K562 (cell line): ENCODE measurements at regions not wholly inside any gene's neighbourhood (a gene's known extent, or its start where the extent isn't known, plus 50 kb on each side); places are given as distances from the start of the nearest gene placed in this dataset.

Experiments used
- ATAC-seq: fragments of 200-7000 bp; cut with Tn5 transposase; 3 replicates; pipeline ENCODE4 v1.9.1; 2020; ENCODE audit warnings: moderate library complexity
- BruUV-seq: library from RNA; stranded (reverse); fragments of 400-500 nt; replicated peaks from 2 replicates; lab custom pipeline; 2021; lab: Mats Ljungman, UMichigan
- CTCF ChIA-PET: fragments of 300-600 bp; formaldehyde crosslinking; extraction: SDS; loops from one replicate; lab custom pipeline; 2021; ENCODE audit warnings: low intra/inter-chr PET ratio; lab: Yijun Ruan, JAX
- POLR2A ChIA-PET: fragments of 300-600, 350-650 bp; sonication (Branson Sonifier 250); formaldehyde crosslinking; extraction: SDS; loops from one replicate; lab custom pipeline; 2021; ENCODE audit warnings: antibody characterized with exemption, inconsistent platforms; lab: Yijun Ruan, JAX
- DNase-seq, 4 experiments: peaks; one replicate each; pipeline versions ENCODE4 v3.0.0 to v3.0.0-alpha.2; 2011 to 2018; ENCODE audit warnings: low spot score in 3 of 4, mixed read lengths in 3 of 4; ENCODE audit errors: extremely low read depth in 1 of 4
- FAIRE-seq: peaks from 2 replicates; lab custom pipeline; 2011; peaks lifted over from hg19 to GRCh38; lab: Jason Lieb, UNC
- H2AFZ ChIP-seq: 2 replicates; pipeline ENCODE4 v1.6.0; 2011; ENCODE audit warnings: low read depth, low read length, control low read depth, inconsistent platforms
- H3K27ac ChIP-seq: fragments of 200-600 bp; 3 replicates; pipeline ENCODE4 v1.8.0; 2011; ENCODE audit warnings: low read depth, mild to moderate bottlenecking, control low read depth, inconsistent platforms, low read length, moderate library complexity, mixed read lengths; ENCODE audit errors: extremely low read depth
- H3K27me3 ChIP-seq, 2 experiments: fragments of 300-600 bp in 1 of 2; 2 replicates in 1 of 2; 3 replicates in 1 of 2; pipeline versions ENCODE4 v1.6.0 to v1.8.0; 2011; ENCODE audit warnings: inconsistent platforms in 2 of 2, low read length in 2 of 2, mild to moderate bottlenecking in 1 of 2, mixed read lengths in 1 of 2, moderate library complexity in 1 of 2; ENCODE audit not compliant: control insufficient read depth in 2 of 2, insufficient read depth in 2 of 2
- H3K36me3 ChIP-seq: fragments of 300-600 bp; 3 replicates; pipeline ENCODE4 v1.8.0; 2011; ENCODE audit warnings: mild to moderate bottlenecking, low read length, inconsistent platforms; ENCODE audit not compliant: control insufficient read depth, insufficient read depth
- H3K4me1 ChIP-seq, 2 experiments: fragments of 200-600 bp in 1 of 2; replicated peaks in 1 of 2; 2 replicates in 1 of 2; 3 replicates in 1 of 2; pipeline versions ENCODE4 v1.5.1 to v1.8.0; 2011; ENCODE audit warnings: inconsistent platforms in 2 of 2, low read length in 2 of 2, mild to moderate bottlenecking in 1 of 2, mixed read lengths in 1 of 2, moderate library complexity in 1 of 2; ENCODE audit not compliant: control insufficient read depth in 2 of 2, insufficient read depth in 2 of 2
- H3K4me2 ChIP-seq: 2 replicates; pipeline ENCODE4 v1.6.1; 2011; ENCODE audit warnings: low read length, control low read depth, inconsistent platforms, mixed read lengths; ENCODE audit not compliant: insufficient read depth
- H3K4me3 ChIP-seq: fragments of 200-600 bp; sonication (generic), shearing (Covaris generic); 2 replicates; pipeline ENCODE4 v1.5.1; 2016; ENCODE audit warnings: control low read depth, inconsistent platforms
- H3K79me2 ChIP-seq: fragments of 200-600 bp; 3 replicates; pipeline ENCODE4 v1.8.0; 2011; ENCODE audit warnings: low read length, inconsistent platforms; ENCODE audit not compliant: control insufficient read depth, insufficient read depth
- H3K9ac ChIP-seq, 2 experiments: 2 replicates each; pipeline versions ENCODE4 v1.6.0 to v1.6.1; 2011; ENCODE audit warnings: low read depth in 2 of 2, low read length in 2 of 2, control low read depth in 1 of 2, inconsistent platforms in 1 of 2, mild to moderate bottlenecking in 1 of 2, mixed read lengths in 1 of 2; ENCODE audit not compliant: insufficient read depth in 1 of 2
- H3K9me1 ChIP-seq: one replicate; pipeline ENCODE4 v1.6.0; 2011; ENCODE audit warnings: inconsistent platforms, mild to moderate bottlenecking, low read length, moderate library complexity; ENCODE audit not compliant: control insufficient read depth, insufficient read depth
- H3K9me3 ChIP-seq: replicated peaks from 2 replicates; pipeline ENCODE4 v1.5.1; 2011; ENCODE audit warnings: low read depth, low read length, inconsistent platforms; ENCODE audit not compliant: control insufficient read depth, insufficient read depth
- H4K20me1 ChIP-seq: replicated peaks from 2 replicates; pipeline ENCODE4 v1.6.1; 2011; ENCODE audit warnings: low read length, inconsistent platforms, mixed read lengths; ENCODE audit not compliant: control insufficient read depth, insufficient read depth
- BHLHE40 ChIP-seq: IDR thresholded peaks from 2 replicates; pipeline ENCODE4 v1.6.1; 2011; ENCODE audit warnings: low read length, improper control_type of control experiment
- CBX2 ChIP-seq: fragments of 200-600 bp; sonication (generic); IDR thresholded peaks from one replicate; pipeline ENCODE4 v1.6.1; 2012; ENCODE audit warnings: mild to moderate bottlenecking, low read length, inconsistent platforms; ENCODE audit not compliant: insufficient read depth, poor library complexity, severe bottlenecking
- CBX8 ChIP-seq: fragments of 200-600 bp; sonication (generic); IDR thresholded peaks from 2 replicates; pipeline ENCODE4 v1.6.1; 2012; ENCODE audit warnings: borderline replicate concordance, mixed run types, low read depth, mild to moderate bottlenecking, moderate library complexity, mixed read lengths, low read length, control low read depth, inconsistent platforms; ENCODE audit not compliant: poor library complexity, severe bottlenecking; ENCODE audit errors: extremely low read depth
- ERF ChIP-seq: fragments of 450-650 bp; formaldehyde crosslinking; IDR thresholded peaks from 2 replicates; pipeline ENCODE4 v1.4.0; 2020; ENCODE audit warnings: mild to moderate bottlenecking, mixed read lengths
- ESRRB ChIP-seq: fragments of 250-450 bp; sonication (Bioruptor Pico); IDR thresholded peaks from 2 replicates; pipeline ENCODE4 v1.5.0; 2020; ENCODE audit warnings: mild to moderate bottlenecking, moderate library complexity, borderline replicate concordance
- FOXM1 ChIP-seq, 2 experiments: fragments of 450-650 bp in 1 of 2; sonication (generic) in 1 of 2; formaldehyde crosslinking in 1 of 2; IDR thresholded peaks; 2 replicates each; pipeline versions ENCODE4 v1.6.1 to v1.9.0; 2017 to 2022; ENCODE audit warnings: low read depth in 2 of 2, mild to moderate bottlenecking in 2 of 2, missing genetic modification reagents in 1 of 2, moderate library complexity in 1 of 2
- HIVEP1 ChIP-seq: fragments of 250-450 bp; sonication (Bioruptor Pico); IDR thresholded peaks from 2 replicates; pipeline ENCODE4 v1.4.0; 2020; ENCODE audit warnings: mild to moderate bottlenecking
- KLF10 ChIP-seq: fragments of 250-450 bp; sonication (Bioruptor Pico); IDR thresholded peaks from 2 replicates; pipeline ENCODE4 v1.6.1; 2021; ENCODE audit warnings: matching md5 sums
- NR1H2 ChIP-seq: sonication (generic); formaldehyde crosslinking; IDR thresholded peaks from 2 replicates; pipeline ENCODE4 v1.4.0; 2020; ENCODE audit warnings: mild to moderate bottlenecking, missing genetic modification reagents
- PHF8 ChIP-seq: fragments of 200-600 bp; sonication (generic); IDR thresholded peaks from 2 replicates; pipeline ENCODE4 v1.6.1; 2012; ENCODE audit warnings: mixed run types, mild to moderate bottlenecking, inconsistent platforms, low read length, moderate library complexity, borderline replicate concordance
- RFX7 ChIP-seq: fragments of 250-450 bp; sonication (Bioruptor Pico); IDR thresholded peaks from 2 replicates; pipeline ENCODE4 v1.5.1; 2021; ENCODE audit warnings: mild to moderate bottlenecking
- TAF9B ChIP-seq: fragments of 450-650 bp; IDR thresholded peaks from 2 replicates; pipeline ENCODE4 v1.6.1; 2018; ENCODE audit warnings: mild to moderate bottlenecking; ENCODE audit not compliant: partially characterized antibody
- ZFP1 ChIP-seq: fragments of 450-650 bp; formaldehyde crosslinking; IDR thresholded peaks from 2 replicates; pipeline ENCODE4 v1.4.0; 2020; ENCODE audit warnings: mild to moderate bottlenecking, mixed read lengths
- ZNF644 ChIP-seq: fragments of 200-800 bp; sonication (Bioruptor generic); IDR thresholded peaks from 2 replicates; pipeline ENCODE4 v1.6.1; 2016; ENCODE audit warnings: low read depth, missing genetic modification characterization, missing compliant biosample characterization
- WGBS: fragments of 100-300 bp; shearing (Covaris generic); methylation state at CpG from one replicate; pipeline ENCODE4 v1.1.6; 2016; ENCODE audit warnings: low coverage, mixed read lengths; ENCODE audit not compliant: insufficient coverage; ENCODE audit errors: missing lambda C conversion rate; 5-methylcytosine and 5-hydroxymethylcytosine counted together
- in situ Hi-C: fragments of 300-500 bp; cut with MboI; formaldehyde crosslinking; loops from 4 replicates; pipeline ENCODE4 v1.15.0; 2018; ENCODE audit warnings: inconsistent platforms, mixed read lengths
- intact Hi-C: fragments of 100-400 bp; cut with micrococcal nuclease; formaldehyde crosslinking; loops from 2 replicates; pipeline ENCODE4 v1.14.2; 2022
- TF ChIP-seq, protein P1 (sequence below): fragments of 450-650 bp; IDR thresholded peaks from 2 replicates; pipeline ENCODE4 v1.6.1; 2016
- TF ChIP-seq, protein P2 (sequence below): sonication (generic); formaldehyde crosslinking; IDR thresholded peaks from 2 replicates; pipeline ENCODE4 v1.8.1; 2022; ENCODE audit warnings: missing genetic modification reagents
- TF ChIP-seq, protein P3 (sequence below), 2 experiments: IDR thresholded peaks in 1 of 2; conservative IDR thresholded peaks in 1 of 2; 2 replicates each; pipeline ENCODE4 v1.6.1; 2016; ENCODE audit warnings: low read depth in 2 of 2, mild to moderate bottlenecking in 1 of 2, missing compliant biosample characterization in 1 of 2, missing genetic modification characterization in 1 of 2, moderate library complexity in 1 of 2

DNA sequence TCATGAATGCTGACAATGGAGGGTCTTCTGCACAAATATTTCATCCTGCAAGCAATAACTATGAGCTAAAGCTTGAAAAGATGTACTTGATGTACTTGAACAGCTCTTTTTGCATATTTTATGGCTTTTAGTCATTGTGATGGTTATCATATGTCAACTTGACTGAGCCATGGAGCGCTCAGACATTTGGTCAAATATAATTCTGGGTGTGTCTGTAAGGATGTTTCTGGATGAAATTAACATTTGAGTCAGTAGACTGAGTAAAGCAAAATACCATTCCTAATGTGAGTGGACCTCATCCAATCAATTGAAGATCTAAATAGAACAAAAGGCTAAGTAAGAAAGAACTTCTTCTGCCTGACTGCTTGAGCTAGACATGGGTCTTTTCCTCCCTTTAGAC, 509.0 kb downstream of the BCL11A start (continued):
- TF ChIP-seq ZNF644 (tag) (no peak), NR1H2 (CRISPR knock-in tag) (no peak), CBX8 (no peak)
- TF ChIP-seq, protein P1, sequence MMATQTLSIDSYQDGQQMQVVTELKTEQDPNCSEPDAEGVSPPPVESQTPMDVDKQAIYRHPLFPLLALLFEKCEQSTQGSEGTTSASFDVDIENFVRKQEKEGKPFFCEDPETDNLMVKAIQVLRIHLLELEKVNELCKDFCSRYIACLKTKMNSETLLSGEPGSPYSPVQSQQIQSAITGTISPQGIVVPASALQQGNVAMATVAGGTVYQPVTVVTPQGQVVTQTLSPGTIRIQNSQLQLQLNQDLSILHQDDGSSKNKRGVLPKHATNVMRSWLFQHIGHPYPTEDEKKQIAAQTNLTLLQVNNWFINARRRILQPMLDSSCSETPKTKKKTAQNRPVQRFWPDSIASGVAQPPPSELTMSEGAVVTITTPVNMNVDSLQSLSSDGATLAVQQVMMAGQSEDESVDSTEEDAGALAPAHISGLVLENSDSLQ = no peak

DNA sequence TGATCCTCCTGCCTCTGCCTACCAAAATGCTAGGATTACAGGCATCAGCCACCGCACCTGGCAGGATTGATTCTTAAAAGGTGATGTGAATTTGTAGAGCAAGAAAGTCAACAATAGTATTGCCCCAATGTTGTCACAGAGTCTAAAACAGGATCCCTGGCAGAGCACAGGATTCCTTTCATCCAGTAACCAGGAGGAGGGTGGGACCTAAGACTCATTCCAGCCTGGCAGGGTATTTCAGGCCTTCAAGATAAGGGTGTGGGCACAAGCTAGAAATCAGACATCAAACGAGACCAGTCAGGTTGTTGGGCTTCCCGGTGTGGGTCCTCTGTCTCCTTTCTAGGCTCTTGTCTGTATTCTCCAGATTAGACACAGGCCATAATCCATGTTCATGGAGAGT, 511.4 kb downstream of the BCL11A start:
- Histone ChIP-seq H3K9me3 (no peaks in the 10 kb centered on the region), H3K79me2 (no peaks in the 10 kb centered on the region), H3K27ac (no peak overlapping the region), H4K20me1 (no peaks in the 10 kb centered on the region), H3K9ac (no peak overlapping the region), H3K4me1 (no peaks in the 10 kb centered on the region), H3K27me3 (no peaks in the 10 kb centered on the region), H2AFZ (no peak overlapping the region), H3K4me3 (no peak overlapping the region), H3K4me2 (no peak overlapping the region), H3K9me1 (no peaks in the 10 kb centered on the region), H3K36me3 (no peaks in the 10 kb centered on the region)
- intact Hi-C loops (no loop called here), in situ Hi-C loops (no loop called here)
- FAIRE-seq (no peak), DNase-seq (no peak), ATAC-seq (no peak)
- ChIA-PET POLR2A (no interaction called here), CTCF (no interaction called here)
- WGBS = 0% methylated on average over 3 of the region's 3 CpGs
- BruUV-seq = no TSS peak
- TF ChIP-seq ERF (no peak), ESRRB (CRISPR knock-in tag) (no peak), ZFP1 (CRISPR knock-in tag) (no peak), PHF8 (no peak), BHLHE40 (no peak), CBX2 (no peak), HIVEP1 (CRISPR knock-in tag) (no peak), KLF10 (CRISPR knock-in tag) (no peak), TAF9B (no peak), FOXM1 (IDR thresholded peaks at IDR 0.05; ENCODE audit: low read depth) (no peak), FOXM1 (CRISPR knock-in tag; IDR thresholded peaks at IDR 0.05; ENCODE audit: low read depth) (no peak), RFX7 (CRISPR knock-in tag) (no peak)
- TF ChIP-seq, protein P2, sequence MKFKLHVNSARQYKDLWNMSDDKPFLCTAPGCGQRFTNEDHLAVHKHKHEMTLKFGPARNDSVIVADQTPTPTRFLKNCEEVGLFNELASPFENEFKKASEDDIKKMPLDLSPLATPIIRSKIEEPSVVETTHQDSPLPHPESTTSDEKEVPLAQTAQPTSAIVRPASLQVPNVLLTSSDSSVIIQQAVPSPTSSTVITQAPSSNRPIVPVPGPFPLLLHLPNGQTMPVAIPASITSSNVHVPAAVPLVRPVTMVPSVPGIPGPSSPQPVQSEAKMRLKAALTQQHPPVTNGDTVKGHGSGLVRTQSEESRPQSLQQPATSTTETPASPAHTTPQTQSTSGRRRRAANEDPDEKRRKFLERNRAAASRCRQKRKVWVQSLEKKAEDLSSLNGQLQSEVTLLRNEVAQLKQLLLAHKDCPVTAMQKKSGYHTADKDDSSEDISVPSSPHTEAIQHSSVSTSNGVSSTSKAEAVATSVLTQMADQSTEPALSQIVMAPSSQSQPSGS (CRISPR knock-in tag) = no peak
- TF ChIP-seq, protein P3, sequence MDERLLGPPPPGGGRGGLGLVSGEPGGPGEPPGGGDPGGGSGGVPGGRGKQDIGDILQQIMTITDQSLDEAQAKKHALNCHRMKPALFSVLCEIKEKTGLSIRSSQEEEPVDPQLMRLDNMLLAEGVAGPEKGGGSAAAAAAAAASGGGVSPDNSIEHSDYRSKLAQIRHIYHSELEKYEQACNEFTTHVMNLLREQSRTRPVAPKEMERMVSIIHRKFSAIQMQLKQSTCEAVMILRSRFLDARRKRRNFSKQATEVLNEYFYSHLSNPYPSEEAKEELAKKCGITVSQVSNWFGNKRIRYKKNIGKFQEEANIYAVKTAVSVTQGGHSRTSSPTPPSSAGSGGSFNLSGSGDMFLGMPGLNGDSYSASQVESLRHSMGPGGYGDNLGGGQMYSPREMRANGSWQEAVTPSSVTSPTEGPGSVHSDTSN (CRISPR knock-in tag; IDR thresholded peaks at IDR 0.05; ENCODE audit: low read depth) = no peak
- TF ChIP-seq, protein P3 (tag; conservative IDR thresholded peaks at IDR 0.05; ENCODE audit: low read depth) = no peak
